DMS153 treated with DMSO at 0.1 percent for 48 hours (cell line): ENCODE measurements at regions not wholly inside any gene's neighbourhood (a gene's known extent, or its start where the extent isn't known, plus 50 kb on each side); places are given as distances from the start of the nearest gene placed in this dataset.

Source experiments
- DNase-seq: peaks from one replicate; lab custom pipeline; 2025; ENCODE audit not compliant: unreplicated experiment; lab: John Stamatoyannopoulos, UW

- no peak for DNase-seq
These were observed 220.0 kb upstream of the ZFP64 start for GRCh38 chr20:52411611-52412010.

GRCh38 chr20:52410731-52411234 is 219.2 kb upstream of the ZFP64 start:
- DNase-seq = no peak

GRCh38 chr20:52410182-52410647 is 218.6 kb upstream of the ZFP64 start:
- DNase-seq = no peak

GRCh38 chr20:52405986-52406385 is 214.4 kb upstream of the ZFP64 start:
- no peak for DNase-seq

GRCh38 chr20:52405417-52405816 is 213.8 kb upstream of the ZFP64 start:
- no peak for DNase-seq

GRCh38 chr20:52404671-52405070 is 213.1 kb upstream of the ZFP64 start:
- DNase-seq = no peak

GRCh38 chr20:52402950-52403349 is 211.4 kb upstream of the ZFP64 start:
- DNase-seq = no peak

GRCh38 chr20:52402514-52402913 is 210.9 kb upstream of the ZFP64 start:
- DNase-seq = no peak

GRCh38 chr20:52401431-52401830 is 209.9 kb upstream of the ZFP64 start:
- no peak for DNase-seq

GRCh38 chr20:52399352-52399751 is 207.8 kb upstream of the ZFP64 start:
- DNase-seq = no peak

GRCh38 chr20:52389606-52390005 is 198.0 kb upstream of the ZFP64 start:
- DNase-seq = no peak

GRCh38 chr20:52383995-52384621 is 192.5 kb upstream of the ZFP64 start:
- no peak for DNase-seq

GRCh38 chr20:52382933-52383332 is 191.4 kb upstream of the ZFP64 start:
- DNase-seq = no peak

- no peak for DNase-seq
These were observed 188.3 kb upstream of the ZFP64 start for GRCh38 chr20:52379723-52380336.

- no peak for DNase-seq
These were observed 180.6 kb upstream of the ZFP64 start for GRCh38 chr20:52372169-52372568.

GRCh38 chr20:52365688-52366087 is 174.1 kb upstream of the ZFP64 start:
- DNase-seq = no peak

GRCh38 chr20:52364405-52364804 is 172.8 kb upstream of the ZFP64 start:
- DNase-seq = no peak

- DNase-seq = no peak
These were observed 170.1 kb upstream of the ZFP64 start for GRCh38 chr20:52361650-52362049.

GRCh38 chr20:52349806-52350205 is 158.2 kb upstream of the ZFP64 start:
- DNase-seq = no peak

GRCh38 chr20:52348434-52348833 is 156.9 kb upstream of the ZFP64 start:
- DNase-seq = no peak

GRCh38 chr20:52346797-52347196 is 155.2 kb upstream of the ZFP64 start:
- DNase-seq = no peak

- no peak for DNase-seq
These were observed 151.3 kb upstream of the ZFP64 start for GRCh38 chr20:52342913-52343312.
